Esophagus squamous epithelium (tissue), 5 donors: ENCODE measurements at regions not wholly inside any gene's neighbourhood (a gene's known extent, or its start where the extent isn't known, plus 50 kb on each side); places are given as distances from the start of the nearest gene placed in this dataset.
A peak's percentile ranks its signal among the peaks of the same experiment; 100 is the strongest.

Source experiments
- DNase-seq: peaks from one replicate; lab custom pipeline; 2025; lab: John Stamatoyannopoulos, UW
- H3K27ac ChIP-seq, 4 donors: fragments of 200-600 bp; sonication (generic); one replicate each; pipeline ENCODE4 v1.5.1; 2016 to 2019; ENCODE audit warnings: mild to moderate bottlenecking in 1 of 4
- H3K27me3 ChIP-seq, 4 donors: fragments of 200-600 bp; sonication (generic); 1 replicate in 3 of 4; 2 replicates in 1 of 4; pipeline versions ENCODE4 v1.5.1 to v1.6.0; 2017 to 2021; ENCODE audit warnings: antibody characterized with exemption in 1 of 4
- H3K36me3 ChIP-seq, 3 donors: fragments of 200-600 bp; sonication (generic); one replicate each; pipeline ENCODE4 v1.5.1; 2016 to 2019
- H3K4me1 ChIP-seq, 3 donors: fragments of 200-600 bp; sonication (generic); one replicate each; pipeline ENCODE4 v1.5.1; 2017 to 2019
- H3K4me3 ChIP-seq, 4 donors: fragments of 200-600 bp; sonication (generic); 1 replicate in 3 of 4; 2 replicates in 1 of 4; pipeline ENCODE4 v1.5.1; 2016 to 2019; ENCODE audit warnings: mild to moderate bottlenecking in 2 of 4, moderate library complexity in 1 of 4
- H3K9me3 ChIP-seq, 3 donors: fragments of 200-600 bp; sonication (generic); one replicate each; pipeline ENCODE4 v1.5.1; 2016 to 2019
- CTCF ChIP-seq, 6 experiments: fragments of 450-650 bp in 4 of 6; fragments of 200-600 bp in 2 of 6; sonication (generic) in 2 of 6; IDR thresholded peaks; one replicate each; pipeline ENCODE4 v1.5.1; 2016 to 2019; ENCODE audit warnings: antibody characterized with exemption in 6 of 6, mild to moderate bottlenecking in 4 of 6, moderate library complexity in 4 of 6
- POLR2A ChIP-seq, 4 donors: fragments of 450-650 bp; IDR thresholded peaks; one replicate each; pipeline ENCODE4 v1.6.1; 2017; ENCODE audit warnings: antibody characterized with exemption in 4 of 4, mild to moderate bottlenecking in 4 of 4, moderate library complexity in 3 of 4
- WGBS, 2 donors: methylation state at CpG; one replicate each; pipeline ENCODE4 v1.1.5; 2018; 5-methylcytosine and 5-hydroxymethylcytosine counted together
- intact Hi-C: fragments of 100-400 bp; cut with DNase I; formaldehyde crosslinking; loops from one replicate; pipeline ENCODE4 v1.15.0; 2022
- donor health status: DM: yes; HTN: yes; CAD: no.

- 11 to 29% methylated on average over 3 of the region's 3 CpGs for WGBS, 2 donors
- Histone ChIP-seq H3K36me3 (no peaks in the 10 kb centered on the region), H3K4me1 (peaks cover 0 to 25% (median 3%) of the 10 kb centered on the region in 3 donors), H3K4me3 (no peak overlapping the region), H3K27ac (peak overlapping the region in 3 of 4 donors; percentile 68 to 74 (median 72)), H3K27me3 (no peaks in the 10 kb centered on the region), H3K9me3 (no peaks in the 10 kb centered on the region)
- intact Hi-C loops, result no loop called here
- no peak for DNase-seq
- no peak for TF ChIP-seq POLR2A (IDR thresholded peaks at IDR 0.05)
- TF ChIP-seq CTCF (IDR thresholded peaks at IDR 0.05), result no peak
Measured at GRCh38 chr2:105604938-105605337, 139.8 kb upstream of the NCK2 start.

- H3K27me3 ChIP-seq, result no peaks in the 10 kb centered on the region
- no peaks in the 10 kb centered on the region for H3K36me3 ChIP-seq
- intact Hi-C loops, result no loop called here
- TF ChIP-seq CTCF (IDR thresholded peaks at IDR 0.05) (no peak), POLR2A (IDR thresholded peaks at IDR 0.05) (no peak)
- no peak overlapping the region for H3K27ac ChIP-seq
- no peak overlapping the region for H3K4me3 ChIP-seq
- WGBS, 2 donors, result 73 to 83% methylated on average over 8 of the region's 8 CpGs
- DNase-seq, result no peak
- H3K9me3 ChIP-seq, result no peaks in the 10 kb centered on the region
- H3K4me1 ChIP-seq, result peaks cover 0 to 16% (median 2%) of the 10 kb centered on the region in 3 donors
Measured at GRCh38 chr2:105600949-105601794, 143.5 kb upstream of the NCK2 start.

- no peak overlapping the region for H3K27ac ChIP-seq
- peaks cover 0 to 14% (median 2%) of the 10 kb centered on the region in 3 donors for H3K4me1 ChIP-seq
- DNase-seq, result no peak
- no peaks in the 10 kb centered on the region for H3K36me3 ChIP-seq
- TF ChIP-seq POLR2A (IDR thresholded peaks at IDR 0.05) (no peak), CTCF (IDR thresholded peaks at IDR 0.05) (no peak)
- intact Hi-C loops, result no loop called here
- no peaks in the 10 kb centered on the region for H3K9me3 ChIP-seq
- WGBS, 2 donors, result 57 to 74% methylated on average over 6 of the region's 6 CpGs
- no peaks in the 10 kb centered on the region for H3K27me3 ChIP-seq
- H3K4me3 ChIP-seq, result no peak overlapping the region
Measured at GRCh38 chr2:105600602-105600948, 144.1 kb upstream of the NCK2 start.

- Histone ChIP-seq H3K36me3 (no peaks in the 10 kb centered on the region), H3K9me3 (no peaks in the 10 kb centered on the region), H3K27ac (no peak overlapping the region), H3K4me1 (peaks cover 0 to 9% (median 2%) of the 10 kb centered on the region in 3 donors), H3K4me3 (no peak overlapping the region), H3K27me3 (no peaks in the 10 kb centered on the region)
- WGBS, 2 donors, result 76 to 80% methylated on average over 8 of the region's 9 CpGs
- no peak for TF ChIP-seq CTCF (IDR thresholded peaks at IDR 0.05)
- no peak for TF ChIP-seq POLR2A (IDR thresholded peaks at IDR 0.05)
- intact Hi-C loops, result no loop called here
- DNase-seq, result no peak
Measured at GRCh38 chr2:105600037-105600442, 144.7 kb upstream of the NCK2 start.

GRCh38 chr2:105598829-105599698, 145.6 kb upstream of the NCK2 start:
- no peaks in the 10 kb centered on the region for H3K4me1 ChIP-seq
- intact Hi-C loops, result no loop called here
- H3K36me3 ChIP-seq, result no peaks in the 10 kb centered on the region
- 65 to 74% methylated on average over 6 of the region's 6 CpGs for WGBS, 2 donors
- no peaks in the 10 kb centered on the region for H3K9me3 ChIP-seq
- H3K27me3 ChIP-seq, result no peaks in the 10 kb centered on the region
- TF ChIP-seq CTCF (IDR thresholded peaks at IDR 0.05), result no peak
- no peak for DNase-seq
- no peak overlapping the region for H3K27ac ChIP-seq
- no peak overlapping the region for H3K4me3 ChIP-seq
